HG03460 (cell line): ENCODE measurements at regions not wholly inside any gene's neighbourhood (a gene's known extent, or its start where the extent isn't known, plus 50 kb on each side); places are given as distances from the start of the nearest gene placed in this dataset.

Source experiments
- ATAC-seq: cut with Tn5 transposase; IDR thresholded peaks from one replicate; pipeline ENCODE4 v1.9.1; 2021; ENCODE audit not compliant: unreplicated experiment

GRCh38 chr18:8499810-8500675, 109.2 kb upstream of the RAB12 start:
- no peak for ATAC-seq

- no peak for ATAC-seq
These were observed 108.2 kb upstream of the RAB12 start for GRCh38 chr18:8501044-8501443.

- no peak for ATAC-seq
These were observed 106.0 kb upstream of the RAB12 start for GRCh38 chr18:8503248-8503647.

GRCh38 chr18:8504424-8504823, 104.8 kb upstream of the RAB12 start:
- no peak for ATAC-seq

- ATAC-seq = no peak
These were observed 104.3 kb upstream of the RAB12 start for GRCh38 chr18:8504880-8505435.

- ATAC-seq = no peak
These were observed 102.8 kb upstream of the RAB12 start for GRCh38 chr18:8506251-8507049.

- ATAC-seq = no peak
These were observed 101.9 kb upstream of the RAB12 start for GRCh38 chr18:8507361-8507760.

GRCh38 chr18:8507915-8508705, 101.1 kb upstream of the RAB12 start:
- no peak for ATAC-seq

- ATAC-seq = no peak
These were observed 96.0 kb upstream of the RAB12 start for GRCh38 chr18:8513249-8513648.

- no peak for ATAC-seq
These were observed 94.8 kb upstream of the RAB12 start for GRCh38 chr18:8514409-8514808.

- no peak for ATAC-seq
These were observed 93.9 kb upstream of the RAB12 start for GRCh38 chr18:8515142-8515865.

- no peak for ATAC-seq
These were observed 92.6 kb upstream of the RAB12 start for GRCh38 chr18:8516371-8517250.

GRCh38 chr18:8517276-8517675, 92.0 kb upstream of the RAB12 start:
- no peak for ATAC-seq

GRCh38 chr18:8519102-8519501, 90.1 kb upstream of the RAB12 start:
- no peak for ATAC-seq

GRCh38 chr18:8520266-8520665, 89.0 kb upstream of the RAB12 start:
- no peak for ATAC-seq

GRCh38 chr18:8522756-8523155, 86.5 kb upstream of the RAB12 start:
- no peak for ATAC-seq

- no peak for ATAC-seq
These were observed 83.5 kb upstream of the RAB12 start for GRCh38 chr18:8525692-8526091.

GRCh38 chr18:8526332-8526731, 82.9 kb upstream of the RAB12 start:
- no peak for ATAC-seq

- ATAC-seq = no peak
These were observed 79.6 kb upstream of the RAB12 start for GRCh38 chr18:8529609-8530008.
